H1 (cell line): ENCODE measurements at regions not wholly inside any gene's neighbourhood (a gene's known extent, or its start where the extent isn't known, plus 50 kb on each side); places are given as distances from the start of the nearest gene placed in this dataset.

ENCODE experiments used
- CHD2 ChIP-seq: IDR thresholded peaks from 2 replicates; pipeline ENCODE4 v1.6.1; 2012; ENCODE audit warnings: low read length, improper control_type of control experiment
- CHD7 ChIP-seq: fragments of 300-600 bp; sonication (generic); IDR thresholded peaks from 2 replicates; pipeline ENCODE4 v1.7.1; 2012; ENCODE audit warnings: low read length, moderate library complexity, mild to moderate bottlenecking, inconsistent platforms; ENCODE audit not compliant: insufficient replicate concordance
- NRF1 ChIP-seq: IDR thresholded peaks from 2 replicates; pipeline ENCODE4 v1.6.1; 2011; ENCODE audit warnings: mild to moderate bottlenecking, low read depth, low read length, improper control_type of control experiment
- SP2 ChIP-seq: IDR thresholded peaks from 2 replicates; pipeline ENCODE4 v1.6.1; 2012; ENCODE audit warnings: mild to moderate bottlenecking, low read length, inconsistent platforms

- no peak for TF ChIP-seq CHD7
- no peak for TF ChIP-seq CHD2
- TF ChIP-seq NRF1, result no peak
- TF ChIP-seq SP2, result no peak
Measured at GRCh38 chr6:23455754-23456153, 670.3 kb upstream of the NRSN1 start (continued).
